PC-3 (cell line): ENCODE measurements at regions not wholly inside any gene's neighbourhood (a gene's known extent, or its start where the extent isn't known, plus 50 kb on each side); places are given as distances from the start of the nearest gene placed in this dataset.
A peak's percentile ranks its signal among the peaks of the same experiment; 100 is the strongest.

ENCODE experiments used
- ATAC-seq: fragments of 200-7000 bp; cut with Tn5 transposase; 2 replicates; pipeline ENCODE4 v1.9.1; 2020; ENCODE audit warnings: mild to moderate bottlenecking, moderate library complexity
- BruUV-seq: library from RNA; stranded (reverse); fragments of 400-500 nt; replicated peaks from 2 replicates; lab custom pipeline; 2021; lab: Mats Ljungman, UMichigan
- CTCF ChIA-PET: fragments of 300-600 bp; sonication (Branson Sonifier 250); formaldehyde crosslinking; loops from one replicate; lab custom pipeline; 2022; ENCODE audit warnings: antibody characterized with exemption; lab: Charles Lee
- POLR2A ChIA-PET: fragments of 300-600 bp; sonication (Branson Sonifier 250); formaldehyde crosslinking; loops from one replicate; lab custom pipeline; 2022; ENCODE audit warnings: antibody characterized with exemption; ENCODE audit not compliant: unreplicated experiment; lab: Charles Lee
- DNase-seq: peaks from one replicate; pipeline ENCODE4 v3.0.0-alpha.2; 2015
- H2AFZ ChIP-seq: fragments of 300-600 bp; sonication (generic); 2 replicates; pipeline ENCODE4 v1.6.0; 2016; ENCODE audit warnings: antibody characterized with exemption, low read length
- H3F3A ChIP-seq: fragments of 300-600 bp; sonication (generic); one replicate; pipeline ENCODE4 v1.6.0; 2017; ENCODE audit warnings: antibody characterized with exemption, low read length, control low read depth, mild to moderate bottlenecking; ENCODE audit not compliant: unreplicated experiment
- H3K27ac ChIP-seq: fragments of 300-600 bp; sonication (generic); 2 replicates; pipeline ENCODE4 v1.5.1; 2016; ENCODE audit warnings: mild to moderate bottlenecking, low read length
- H3K27me3 ChIP-seq: fragments of 300-600 bp; sonication (generic); 2 replicates; pipeline ENCODE4 v1.6.1; 2016; ENCODE audit warnings: low read length, mixed read lengths
- H3K36me3 ChIP-seq: fragments of 300-600 bp; sonication (generic); 2 replicates; pipeline ENCODE4 v1.6.1; 2016; ENCODE audit warnings: low read depth, mixed run types, low read length, mixed read lengths
- H3K4me1 ChIP-seq: fragments of 300-600 bp; sonication (generic); 2 replicates; pipeline ENCODE4 v1.5.1; 2016; ENCODE audit warnings: low read length; ENCODE audit not compliant: insufficient read depth
- H3K4me2 ChIP-seq: fragments of 300-600 bp; sonication (generic); 2 replicates; pipeline ENCODE4 v1.6.0; 2016; ENCODE audit warnings: low read length
- H3K4me3 ChIP-seq: fragments of 300-600 bp; sonication (generic); 2 replicates; pipeline ENCODE4 v1.5.1; 2016; ENCODE audit warnings: mild to moderate bottlenecking, low read length, mixed read lengths
- H3K79me2 ChIP-seq: fragments of 300-600 bp; sonication (generic); 2 replicates; pipeline ENCODE4 v1.6.1; 2017; ENCODE audit warnings: low read length, mixed read lengths
- H3K9ac ChIP-seq: fragments of 300-600 bp; sonication (generic); 2 replicates; pipeline ENCODE4 v1.6.0; 2016; ENCODE audit warnings: mild to moderate bottlenecking, low read length
- H3K9me2 ChIP-seq: fragments of 300-600 bp; sonication (generic); replicated peaks from 2 replicates; pipeline ENCODE4 v1.6.1; 2016; ENCODE audit warnings: mixed run types, low read length, mixed read lengths
- H3K9me3 ChIP-seq: fragments of 300-600 bp; sonication (generic); 2 replicates; pipeline ENCODE4 v1.6.1; 2016; ENCODE audit warnings: low read length, mixed read lengths
- H4K20me1 ChIP-seq: fragments of 300-600 bp; sonication (generic); 2 replicates; pipeline ENCODE4 v1.6.1; 2016; ENCODE audit warnings: low read length, mixed read lengths
- CTCF ChIP-seq: fragments of 300-600 bp; sonication (generic); conservative IDR thresholded peaks from 2 replicates; pipeline ENCODE4 v1.5.1; 2017; ENCODE audit warnings: antibody characterized with exemption, low read depth, mild to moderate bottlenecking, low read length
- EZH2 ChIP-seq: fragments of 300-600 bp; sonication (generic); IDR thresholded peaks from one replicate; pipeline ENCODE4 v1.6.1; 2017; ENCODE audit warnings: antibody characterized with exemption, mild to moderate bottlenecking, low read length; ENCODE audit not compliant: unreplicated experiment
- EZH2phosphoT487 ChIP-seq: fragments of 300-600 bp; sonication (generic); IDR thresholded peaks from 2 replicates; pipeline ENCODE4 v1.6.1; 2018; ENCODE audit warnings: mild to moderate bottlenecking, antibody characterized with exemption, low read length, borderline replicate concordance
- intact Hi-C: fragments of 100-400 bp; cut with micrococcal nuclease; formaldehyde crosslinking; loops from 2 replicates; pipeline ENCODE4 v1.9.0; 2023

DNA sequence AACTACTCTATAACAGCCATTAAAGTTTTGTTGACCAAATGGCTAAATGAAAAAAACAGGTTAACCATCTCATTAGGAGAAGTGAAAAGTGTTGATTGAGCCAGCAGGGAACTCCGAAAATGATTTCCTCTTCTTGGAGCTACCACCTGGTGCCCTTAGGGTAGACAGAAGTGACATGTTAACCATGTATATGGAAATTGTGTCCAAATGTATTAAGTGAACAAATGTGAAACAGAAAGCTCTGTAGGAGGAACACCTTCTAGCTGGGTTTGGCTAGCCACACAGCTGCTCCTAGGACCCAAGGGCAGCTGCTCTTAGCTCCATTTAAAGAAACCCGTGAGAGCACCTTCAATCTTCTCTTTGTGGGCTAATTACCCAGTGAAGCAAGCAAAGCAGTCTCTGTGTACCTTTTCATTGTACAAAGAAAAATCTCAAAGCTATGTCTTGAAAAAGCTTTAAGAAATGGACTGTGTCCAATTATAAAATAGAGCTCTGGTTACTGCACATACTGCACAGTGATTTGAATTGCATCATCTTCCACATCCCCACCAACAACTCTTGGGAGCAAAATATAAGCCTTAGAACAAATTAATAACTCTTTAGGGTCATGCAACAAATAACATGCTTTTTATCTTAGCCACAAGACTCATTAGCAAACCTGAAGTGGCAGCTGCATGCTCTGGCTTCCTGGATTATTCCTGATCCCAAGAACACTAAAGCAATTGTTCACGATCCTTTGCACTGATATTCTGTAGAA, 59.2 kb upstream of the PARM1 start:
- intact Hi-C loops = loop anchor here (2.0 kb wide), 1 partner anchor 595 kb away; no protein-coding TSS in a partner anchor
- H3K27ac ChIP-seq = no peak overlapping the region
- ATAC-seq = no peak
- 0 out of 2 replicates have a peak overlapping the region, but pooled peaks have one; percentile 38 for H2AFZ ChIP-seq
- no peaks in the 10 kb centered on the region for H3K27me3 ChIP-seq
- H3K4me1 ChIP-seq = no peaks in the 10 kb centered on the region
- H3K9ac ChIP-seq = no peak overlapping the region
- H3K4me3 ChIP-seq = no peak overlapping the region
- DNase-seq = no peak
- H3F3A ChIP-seq = no peaks in the 10 kb centered on the region
- no peaks in the 10 kb centered on the region for H4K20me1 ChIP-seq
- no peaks in the 10 kb centered on the region for H3K9me2 ChIP-seq
- BruUV-seq = no TSS peak
- H3K4me2 ChIP-seq = no peak overlapping the region
- ChIA-PET CTCF (interaction anchor here (1.4 kb wide), 1 partner anchor 61 kb away, joined by 3 read pairs; no protein-coding TSS in a partner anchor), POLR2A (no interaction called here)
- H3K79me2 ChIP-seq = no peaks in the 10 kb centered on the region
- TF ChIP-seq EZH2 (no peak), CTCF (no peak), EZH2phosphoT487 (no peak)
- no peaks in the 10 kb centered on the region; the same call in 1 of the 2 replicates for H3K36me3 ChIP-seq
- H3K9me3 ChIP-seq = no peaks in the 10 kb centered on the region

DNA sequence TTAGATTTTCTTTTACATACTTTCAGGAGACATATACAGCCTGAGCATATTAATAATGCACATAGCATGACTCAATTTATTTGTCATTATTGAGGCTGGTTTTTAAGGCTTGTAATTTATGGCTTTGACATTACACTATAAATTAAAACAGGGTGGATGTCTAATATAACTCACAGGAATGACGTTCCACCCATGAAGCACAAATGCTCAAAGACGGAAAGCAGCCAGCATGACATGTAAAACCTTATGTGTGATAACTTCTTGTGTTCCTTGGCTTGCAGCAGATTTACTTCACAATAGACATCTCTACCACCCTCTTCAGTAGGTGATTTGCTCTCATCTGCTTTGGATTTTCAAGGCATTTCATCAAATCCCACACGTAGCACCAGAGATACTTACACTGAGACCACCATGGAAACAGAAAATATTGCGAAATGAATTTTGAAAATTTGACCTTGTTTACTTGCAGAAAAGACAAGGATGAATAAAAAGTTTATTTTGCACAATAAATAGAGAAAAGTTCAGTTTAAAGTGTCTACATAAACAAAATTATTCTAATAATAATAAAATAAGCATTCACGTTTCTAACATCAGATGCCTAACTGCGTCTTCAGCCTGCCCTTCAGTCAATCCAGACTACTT, 64.7 kb upstream of the BTC start:
- no peak overlapping the region for H3K4me3 ChIP-seq
- intact Hi-C loops = no loop called here
- H3K36me3 ChIP-seq = no peaks in the 10 kb centered on the region
- H4K20me1 ChIP-seq = no peaks in the 10 kb centered on the region
- H3K4me2 ChIP-seq = no peak overlapping the region
- peaks cover 3% of the 10 kb centered on the region; the same call in 1 of the 2 replicates for H3K4me1 ChIP-seq
- BruUV-seq = no TSS peak
- H3K27me3 ChIP-seq = no peaks in the 10 kb centered on the region
- DNase-seq (no peak), ATAC-seq (no peak)
- no peaks in the 10 kb centered on the region for H3F3A ChIP-seq
- H2AFZ ChIP-seq = no peak overlapping the region
- no peaks in the 10 kb centered on the region for H3K79me2 ChIP-seq
- ChIA-PET POLR2A (no interaction called here), CTCF (no interaction called here)
- no peak for TF ChIP-seq EZH2
- TF ChIP-seq EZH2phosphoT487 = no peak
- no peak for TF ChIP-seq CTCF
- no peaks in the 10 kb centered on the region for H3K9me2 ChIP-seq
- H3K9me3 ChIP-seq = no peaks in the 10 kb centered on the region
- H3K27ac ChIP-seq = no peak overlapping the region
- no peak overlapping the region for H3K9ac ChIP-seq

- Histone ChIP-seq H3K9me3 (peaks cover 4% of the 10 kb centered on the region; the same call in 1 of the 2 replicates), H4K20me1 (no peaks in the 10 kb centered on the region), H2AFZ (no peak overlapping the region), H3K4me3 (no peak overlapping the region), H3K27ac (peak overlapping the region; percentile 26; the same call in 1 of the 2 replicates), H3K4me1 (peaks cover 3% of the 10 kb centered on the region; the same call in 1 of the 2 replicates), H3K4me2 (no peak overlapping the region), H3K9ac (no peak overlapping the region), H3K9me2 (no peaks in the 10 kb centered on the region), H3K79me2 (no peaks in the 10 kb centered on the region), H3F3A (no peaks in the 10 kb centered on the region), H3K27me3 (no peaks in the 10 kb centered on the region), H3K36me3 (no peaks in the 10 kb centered on the region)
- ChIA-PET POLR2A (no interaction called here), CTCF (no interaction called here)
- DNase-seq = peak; percentile 37
- BruUV-seq = no TSS peak
- TF ChIP-seq EZH2phosphoT487 = no peak
- TF ChIP-seq CTCF = no peak
- no peak for TF ChIP-seq EZH2
- intact Hi-C loops = no loop called here
- no peak for ATAC-seq
Observed at GRCh38 chr4:74855879-74856278, 61.6 kb upstream of the BTC start.
